HepG2 (cell line): ENCODE measurements at regions not wholly inside any gene's neighbourhood (a gene's known extent, or its start where the extent isn't known, plus 50 kb on each side); places are given as distances from the start of the nearest gene placed in this dataset.

Source experiments
- ATAC-seq: fragments of 200-7000 bp; cut with Tn5 transposase; 3 replicates; pipeline ENCODE4 v1.9.1; 2020; ENCODE audit warnings: mild to moderate bottlenecking, moderate library complexity
- BruUV-seq: library from RNA; stranded (reverse); fragments of 400-500 nt; replicated peaks from 2 replicates; lab custom pipeline; 2021; lab: Mats Ljungman, UMichigan
- CTCF ChIA-PET: fragments of 300-600 bp; formaldehyde crosslinking; extraction: SDS; loops from one replicate; lab custom pipeline; 2021; ENCODE audit warnings: low total read pairs, inconsistent platforms, low intra/inter-chr PET ratio; lab: Yijun Ruan, JAX
- POLR2A ChIA-PET: fragments of 350-600 bp; sonication (Branson Sonifier 250); formaldehyde crosslinking; loops from one replicate; lab custom pipeline; 2020; ENCODE audit warnings: antibody characterized with exemption, inconsistent platforms; lab: Yijun Ruan, JAX
- DNase-seq: peaks from one replicate; pipeline ENCODE4 v3.0.0-alpha.2; 2015; ENCODE audit warnings: low spot score
- FAIRE-seq: peaks from 3 replicates; lab custom pipeline; 2011; peaks lifted over from hg19 to GRCh38; lab: Jason Lieb, UNC
- H2AFZ ChIP-seq: one replicate; pipeline ENCODE4 v1.6.1; 2011; ENCODE audit warnings: low read length, inconsistent platforms
- H3K27ac ChIP-seq: fragments of 300-600 bp; 3 replicates; pipeline ENCODE4 v1.8.0; 2011; ENCODE audit warnings: mixed run types, mild to moderate bottlenecking, mixed read lengths, low read length, inconsistent platforms; ENCODE audit not compliant: insufficient read depth; ENCODE audit errors: extremely low read length
- H3K27me3 ChIP-seq, 2 experiments: fragments of 200-600 bp in 1 of 2; 2 replicates in 1 of 2; 3 replicates in 1 of 2; pipeline versions ENCODE4 v1.6.0 to v1.8.0; 2011; ENCODE audit warnings: low read length in 2 of 2, mild to moderate bottlenecking in 2 of 2, moderate library complexity in 2 of 2, inconsistent platforms in 1 of 2; ENCODE audit not compliant: insufficient read depth in 2 of 2, control insufficient read depth in 1 of 2
- H3K36me3 ChIP-seq, 2 experiments: fragments of 200-600 bp in 1 of 2; replicated peaks in 1 of 2; 2 replicates in 1 of 2; 3 replicates in 1 of 2; pipeline versions ENCODE4 v1.5.1 to v1.8.0; 2011; ENCODE audit warnings: low read length in 2 of 2, inconsistent platforms in 1 of 2; ENCODE audit not compliant: insufficient read depth in 2 of 2, control insufficient read depth in 1 of 2
- H3K4me1 ChIP-seq: 2 replicates; pipeline ENCODE4 v1.5.1; 2012; ENCODE audit warnings: low read length, inconsistent platforms; ENCODE audit not compliant: insufficient read depth
- H3K4me2 ChIP-seq: 2 replicates; pipeline ENCODE4 v1.6.0; 2011; ENCODE audit warnings: low read depth, low read length, inconsistent platforms
- H3K4me3 ChIP-seq, 3 experiments: fragments of 200-600 bp in 1 of 3; sonication (generic), shearing (Covaris generic) in 1 of 3; replicated peaks in 1 of 3; 2 replicates each; pipeline ENCODE4 v1.5.1; 2011 to 2016; ENCODE audit warnings: low read length in 3 of 3, inconsistent platforms in 2 of 3, low read depth in 2 of 3, mild to moderate bottlenecking in 2 of 3, control low read depth in 1 of 3, mixed read lengths in 1 of 3; ENCODE audit not compliant: insufficient read depth in 1 of 3
- H3K79me2 ChIP-seq: one replicate; pipeline ENCODE4 v1.6.1; 2011; ENCODE audit warnings: low read length, inconsistent platforms; ENCODE audit not compliant: insufficient read depth
- H3K9ac ChIP-seq: 2 replicates; pipeline ENCODE4 v1.6.0; 2011; ENCODE audit warnings: mild to moderate bottlenecking, low read depth, low read length, inconsistent platforms; ENCODE audit not compliant: insufficient read depth
- H3K9me3 ChIP-seq: 2 replicates; pipeline ENCODE4 v1.5.1; 2012; ENCODE audit warnings: mild to moderate bottlenecking, low read length
- H4K20me1 ChIP-seq: 2 replicates; pipeline ENCODE4 v1.6.0; 2011; ENCODE audit warnings: inconsistent platforms, mild to moderate bottlenecking, low read length, moderate library complexity; ENCODE audit not compliant: insufficient read depth
- FOSL1 ChIP-seq: sonication (generic); formaldehyde crosslinking; IDR thresholded peaks from 2 replicates; pipeline ENCODE4 v1.9.0; 2021; ENCODE audit warnings: missing genetic modification reagents, borderline replicate concordance
- TCF7L2 ChIP-seq: IDR thresholded peaks from 2 replicates; pipeline ENCODE4 v1.6.1; 2011; ENCODE audit warnings: mild to moderate bottlenecking, low read depth, low read length, moderate library complexity
- ZNF230 ChIP-seq: sonication (generic); formaldehyde crosslinking; IDR thresholded peaks from 2 replicates; pipeline ENCODE4 v1.4.0; 2020; ENCODE audit warnings: mild to moderate bottlenecking, missing genetic modification reagents
- ZNF552 ChIP-seq: sonication (generic); formaldehyde crosslinking; IDR thresholded peaks from 2 replicates; pipeline ENCODE4 v1.9.0; 2022; ENCODE audit warnings: missing genetic modification reagents, mild to moderate bottlenecking, borderline replicate concordance
- WGBS: methylation state at CpG from one replicate; pipeline ENCODE4 v1.1.6; 2017; ENCODE audit warnings: low lambda C conversion rate; 5-methylcytosine and 5-hydroxymethylcytosine counted together
- in situ Hi-C: cut with HindIII; loops from 2 replicates; pipeline ENCODE4 v1.10.0; 2017; ENCODE audit warnings: low pct_unique_long_range_greater_than_20kb; ENCODE audit not compliant: extremely low pct_ligation_motif_present
- intact Hi-C: fragments of 100-400 bp; cut with micrococcal nuclease; formaldehyde crosslinking; loops from one replicate; pipeline ENCODE4 v1.10.0; 2022; ENCODE audit not compliant: unreplicated experiment
- TF ChIP-seq, protein P1 (sequence below): sonication (generic); formaldehyde crosslinking; IDR thresholded peaks from 2 replicates; pipeline ENCODE4 v1.8.1; 2023; ENCODE audit warnings: mild to moderate bottlenecking, missing genetic modification reagents

DNA sequence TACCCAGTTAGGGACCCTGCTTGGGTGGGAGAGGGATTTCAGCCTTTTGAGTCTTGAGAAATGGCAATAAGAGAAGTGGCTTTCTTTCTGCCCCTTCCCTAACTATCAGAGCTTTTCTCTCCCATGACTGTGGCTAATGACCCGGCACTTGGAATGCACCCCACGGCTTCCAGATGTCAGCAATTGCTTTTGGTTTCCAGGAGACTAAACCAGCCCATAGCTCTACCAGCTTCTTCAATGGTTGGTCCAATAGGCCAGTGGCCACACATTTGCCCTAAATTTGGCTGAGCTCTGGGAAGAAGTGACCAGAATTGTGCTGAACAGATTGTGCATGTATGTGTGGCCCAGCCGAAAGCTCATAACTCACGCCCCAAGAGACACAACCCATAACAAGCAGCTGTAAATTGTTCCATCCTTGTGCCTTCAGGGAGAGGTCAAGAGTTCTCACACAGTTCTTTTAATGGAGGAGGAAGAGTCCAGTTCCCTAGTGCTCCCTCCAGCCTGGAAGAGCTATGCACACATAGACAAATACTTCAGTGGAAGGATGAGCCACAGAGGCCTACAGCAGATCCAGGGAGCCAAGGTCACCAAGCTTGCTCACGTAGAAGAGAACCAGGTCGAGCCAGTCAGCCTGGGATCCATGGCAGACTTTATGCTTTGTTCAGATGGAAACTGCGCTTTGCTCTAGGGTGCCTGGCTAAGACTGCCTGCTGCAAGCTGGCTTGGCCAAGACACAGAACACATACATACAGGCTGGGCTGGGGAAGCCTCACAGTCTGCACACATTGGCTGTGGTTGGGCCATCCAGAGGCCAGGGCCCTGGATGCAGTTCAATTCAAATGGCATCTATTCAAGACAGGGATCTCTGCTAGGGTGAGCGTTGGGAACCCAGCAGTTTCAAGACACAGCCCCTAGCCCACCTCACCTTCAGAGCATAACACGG lies 131.8 kb upstream of the HABP2 start (continued):
- TF ChIP-seq, protein P1, sequence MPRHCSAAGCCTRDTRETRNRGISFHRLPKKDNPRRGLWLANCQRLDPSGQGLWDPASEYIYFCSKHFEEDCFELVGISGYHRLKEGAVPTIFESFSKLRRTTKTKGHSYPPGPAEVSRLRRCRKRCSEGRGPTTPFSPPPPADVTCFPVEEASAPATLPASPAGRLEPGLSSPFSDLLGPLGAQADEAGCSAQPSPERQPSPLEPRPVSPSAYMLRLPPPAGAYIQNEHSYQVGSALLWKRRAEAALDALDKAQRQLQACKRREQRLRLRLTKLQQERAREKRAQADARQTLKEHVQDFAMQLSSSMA (CRISPR knock-in tag): no peak
- TF ChIP-seq ZNF230 (CRISPR knock-in tag): no peak

DNA sequence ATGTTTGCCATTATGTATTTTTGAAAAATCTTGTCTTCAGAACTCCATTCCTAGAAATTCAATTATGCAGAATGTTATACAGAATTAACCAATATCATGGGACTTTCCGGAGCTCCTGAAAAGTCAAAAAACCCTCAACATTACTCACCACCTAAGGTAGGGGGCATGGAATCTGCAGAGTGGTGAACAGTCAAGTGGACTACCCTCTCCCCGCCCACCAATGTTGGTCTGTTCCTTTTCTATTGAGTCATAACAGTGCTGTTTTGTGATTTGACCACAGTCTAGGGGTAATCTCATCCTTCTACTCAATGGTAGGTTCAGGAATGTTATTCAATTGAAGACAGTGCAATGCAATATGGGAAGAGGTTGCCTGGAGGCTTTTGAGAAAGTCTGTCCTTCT lies 130.5 kb upstream of the HABP2 start:
- Histone ChIP-seq H4K20me1 (no peaks in the 10 kb centered on the region), H3K36me3 (no peaks in the 10 kb centered on the region), H3K79me2 (no peaks in the 10 kb centered on the region), H3K27ac (no peak overlapping the region), H3K4me3 (no peak overlapping the region), H3K9me3 (peaks cover 8% of the 10 kb centered on the region; the same call in 1 of the 2 replicates), H2AFZ (no peak overlapping the region), H3K27me3 (0 out of 5 replicates have a peak, but pooled peaks cover 1 to 4% of the 10 kb centered on the region in 2 experiments), H3K9ac (no peak overlapping the region)
- ATAC-seq: no peak
- FAIRE-seq: no peak
- DNase-seq: no peak
- no TSS peak for BruUV-seq
- ChIA-PET POLR2A (no interaction called here), CTCF (no interaction called here)
- WGBS: 25% methylated on average over 2 of the region's 2 CpGs
- TF ChIP-seq FOSL1 (CRISPR knock-in tag): no peak
- no peak for TF ChIP-seq ZNF552
- TF ChIP-seq TCF7L2: no peak
- TF ChIP-seq, all 625 proteins: peak for 0
- intact Hi-C loops: no loop called here
- in situ Hi-C loops: no loop called here
- H3K4me1 ChIP-seq: no peaks in the 10 kb centered on the region
- no peak overlapping the region for H3K4me2 ChIP-seq
